Liver (tissue), 8 donors: ENCODE measurements at regions not wholly inside any gene's neighbourhood (a gene's known extent, or its start where the extent isn't known, plus 50 kb on each side); places are given as distances from the start of the nearest gene placed in this dataset.

Experiments
- DNase-seq: peaks from one replicate; pipeline ENCODE4 v3.0.0-alpha.2; 2017; ENCODE audit warnings: low spot score
- H3K27ac ChIP-seq, 2 donors: one replicate each; pipeline ENCODE4 v1.7.0; 2013; ENCODE audit warnings: inconsistent platforms in 2 of 2, low read length in 2 of 2, control low read depth in 1 of 2, low read depth in 1 of 2, mild to moderate bottlenecking in 1 of 2
- H3K27me3 ChIP-seq, 4 donors: one replicate each; pipeline versions ENCODE4 v1.6.1 to v1.7.0; 2013; ENCODE audit warnings: low read length in 3 of 4, inconsistent platforms in 1 of 4, mild to moderate bottlenecking in 1 of 4, moderate library complexity in 1 of 4; ENCODE audit not compliant: control insufficient read depth in 4 of 4, insufficient read depth in 4 of 4
- H3K36me3 ChIP-seq, 4 donors: one replicate each; pipeline versions ENCODE4 v1.6.1 to v1.7.0; 2013; ENCODE audit warnings: low read length in 3 of 4, mild to moderate bottlenecking in 3 of 4, low read depth in 1 of 4, moderate library complexity in 1 of 4; ENCODE audit not compliant: control insufficient read depth in 4 of 4, insufficient read depth in 3 of 4
- H3K4me1 ChIP-seq, 4 donors: one replicate each; pipeline versions ENCODE4 v1.6.1 to v1.7.0; 2013; ENCODE audit warnings: low read length in 3 of 4, mild to moderate bottlenecking in 3 of 4, moderate library complexity in 1 of 4; ENCODE audit not compliant: control insufficient read depth in 4 of 4, insufficient read depth in 4 of 4
- H3K4me3 ChIP-seq, 3 donors: one replicate each; pipeline versions ENCODE4 v1.6.1 to v1.7.0; 2013; ENCODE audit warnings: low read length in 3 of 3, control low read depth in 1 of 3, low read depth in 1 of 3, mild to moderate bottlenecking in 1 of 3
- H3K9ac ChIP-seq, 2 donors: one replicate each; pipeline ENCODE4 v1.7.0; 2013; ENCODE audit warnings: low read length in 2 of 2, mild to moderate bottlenecking in 2 of 2, moderate library complexity in 2 of 2, control low read depth in 1 of 2, low read depth in 1 of 2
- H3K9me3 ChIP-seq, 4 donors: one replicate each; pipeline versions ENCODE4 v1.6.1 to v1.7.0; 2013; ENCODE audit warnings: low read length in 3 of 4; ENCODE audit not compliant: control insufficient read depth in 4 of 4
- EGR1 ChIP-seq, 2 donors: IDR thresholded peaks; 2 replicates each; pipeline ENCODE4 v1.6.1; 2016 to 2018; ENCODE audit warnings: antibody characterized with exemption in 2 of 2, low read depth in 2 of 2
- FOXA1 ChIP-seq: IDR thresholded peaks from 2 replicates; pipeline ENCODE4 v1.6.1; 2016; ENCODE audit warnings: antibody characterized with exemption
- FOXA2 ChIP-seq: IDR thresholded peaks from 2 replicates; pipeline ENCODE4 v1.6.1; 2016; ENCODE audit warnings: antibody characterized with exemption
- GABPA ChIP-seq, 2 donors: IDR thresholded peaks in 1 of 2; conservative IDR thresholded peaks in 1 of 2; 2 replicates each; pipeline ENCODE4 v1.6.1; 2016; ENCODE audit warnings: antibody characterized with exemption in 2 of 2, mild to moderate bottlenecking in 1 of 2, moderate library complexity in 1 of 2
- HNF4A ChIP-seq, 2 donors: conservative IDR thresholded peaks; 2 replicates each; pipeline ENCODE4 v1.6.1; 2016; ENCODE audit warnings: antibody characterized with exemption in 2 of 2, mild to moderate bottlenecking in 2 of 2
- HNF4G ChIP-seq: IDR thresholded peaks from 2 replicates; pipeline ENCODE4 v1.6.1; 2016; ENCODE audit warnings: antibody characterized with exemption
- JUND ChIP-seq, 2 donors: IDR thresholded peaks; 2 replicates each; pipeline ENCODE4 v1.6.1; 2016; ENCODE audit warnings: antibody characterized with exemption in 2 of 2
- NR2F2 ChIP-seq: IDR thresholded peaks from 2 replicates; pipeline ENCODE4 v1.6.1; 2016; ENCODE audit warnings: antibody characterized with exemption
- RAD21 ChIP-seq, 2 donors: IDR thresholded peaks; 2 replicates each; pipeline ENCODE4 v1.6.1; 2016; ENCODE audit warnings: antibody characterized with exemption in 2 of 2, mild to moderate bottlenecking in 2 of 2
- RXRA ChIP-seq, 2 donors: IDR thresholded peaks; 2 replicates each; pipeline ENCODE4 v1.6.1; 2017 to 2018; ENCODE audit warnings: antibody characterized with exemption in 2 of 2, mild to moderate bottlenecking in 1 of 2
- SP1 ChIP-seq: IDR thresholded peaks from 2 replicates; pipeline ENCODE4 v1.6.1; 2018; ENCODE audit warnings: antibody characterized with exemption, mild to moderate bottlenecking
- TAF1 ChIP-seq: conservative IDR thresholded peaks from 2 replicates; pipeline ENCODE4 v1.6.1; 2016; ENCODE audit warnings: antibody characterized with exemption, mild to moderate bottlenecking
- YY1 ChIP-seq: IDR thresholded peaks from 2 replicates; pipeline ENCODE4 v1.6.1; 2016; ENCODE audit warnings: antibody characterized with exemption, mild to moderate bottlenecking
- WGBS: extraction: QIAGEN DNeasy Blood & Tissue Kit; methylation state at CpG from one replicate; pipeline ENCODE4 v1.1.7; 2013; 5-methylcytosine and 5-hydroxymethylcytosine counted together
- TF ChIP-seq, protein P1 (sequence below): IDR thresholded peaks from 2 replicates; pipeline ENCODE4 v1.6.1; 2016; ENCODE audit warnings: antibody characterized with exemption, mild to moderate bottlenecking
- TF ChIP-seq, protein P2 (sequence below): IDR thresholded peaks from 2 replicates; pipeline ENCODE4 v1.6.1; 2016; ENCODE audit warnings: antibody characterized with exemption
- TF ChIP-seq, protein P3 (sequence below): IDR thresholded peaks from 2 replicates; pipeline ENCODE4 v1.6.1; 2016; ENCODE audit warnings: antibody characterized with exemption
- TF ChIP-seq, protein P4 (sequence below): IDR thresholded peaks from 2 replicates; pipeline ENCODE4 v1.6.1; 2016; ENCODE audit warnings: antibody characterized with exemption
- TF ChIP-seq, protein P5 (sequence below): fragments of 150-350 bp; IDR thresholded peaks from 2 replicates; pipeline ENCODE4 v1.5.1; 2017; ENCODE audit warnings: improper control_type of control experiment, low read depth, low read length; ENCODE audit not compliant: missing input control
- donor health status: healthy.
- donor health status: healthy.
- donor health status: healthy.
- donor health status: healthy.
- donor health status: healthy.

DNA sequence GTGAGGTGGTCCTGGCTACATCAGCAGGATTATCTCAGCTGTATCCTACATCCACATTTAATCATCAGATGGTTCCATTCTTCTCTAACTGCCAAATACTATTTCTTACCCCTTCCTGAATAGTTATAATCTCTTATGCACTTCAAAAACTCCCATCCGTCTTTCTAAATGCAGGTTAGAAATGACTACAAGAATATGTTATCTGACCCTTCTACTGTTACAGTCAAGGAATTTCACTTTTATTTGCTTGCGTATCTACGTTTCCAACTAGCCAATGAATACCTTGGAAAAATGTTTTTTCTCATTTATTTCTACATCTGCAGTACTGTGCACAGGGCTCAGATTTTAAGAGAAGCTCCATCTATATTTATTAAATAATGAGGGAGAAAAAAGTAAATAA is 709.9 kb downstream of the KCNT2 start:
- Histone ChIP-seq H3K9ac (no peak overlapping the region), H3K36me3 (no peaks in the 10 kb centered on the region), H3K27ac (no peak overlapping the region), H3K4me1 (no peaks in the 10 kb centered on the region), H3K4me3 (no peak overlapping the region), H3K9me3 (no peaks in the 10 kb centered on the region), H3K27me3 (peaks cover 0 to 3% (median 0%) of the 10 kb centered on the region in 4 donors)
- no peak for DNase-seq
- WGBS, result 63% methylated on average over 3 of the region's 3 CpGs
- TF ChIP-seq, protein P1, sequence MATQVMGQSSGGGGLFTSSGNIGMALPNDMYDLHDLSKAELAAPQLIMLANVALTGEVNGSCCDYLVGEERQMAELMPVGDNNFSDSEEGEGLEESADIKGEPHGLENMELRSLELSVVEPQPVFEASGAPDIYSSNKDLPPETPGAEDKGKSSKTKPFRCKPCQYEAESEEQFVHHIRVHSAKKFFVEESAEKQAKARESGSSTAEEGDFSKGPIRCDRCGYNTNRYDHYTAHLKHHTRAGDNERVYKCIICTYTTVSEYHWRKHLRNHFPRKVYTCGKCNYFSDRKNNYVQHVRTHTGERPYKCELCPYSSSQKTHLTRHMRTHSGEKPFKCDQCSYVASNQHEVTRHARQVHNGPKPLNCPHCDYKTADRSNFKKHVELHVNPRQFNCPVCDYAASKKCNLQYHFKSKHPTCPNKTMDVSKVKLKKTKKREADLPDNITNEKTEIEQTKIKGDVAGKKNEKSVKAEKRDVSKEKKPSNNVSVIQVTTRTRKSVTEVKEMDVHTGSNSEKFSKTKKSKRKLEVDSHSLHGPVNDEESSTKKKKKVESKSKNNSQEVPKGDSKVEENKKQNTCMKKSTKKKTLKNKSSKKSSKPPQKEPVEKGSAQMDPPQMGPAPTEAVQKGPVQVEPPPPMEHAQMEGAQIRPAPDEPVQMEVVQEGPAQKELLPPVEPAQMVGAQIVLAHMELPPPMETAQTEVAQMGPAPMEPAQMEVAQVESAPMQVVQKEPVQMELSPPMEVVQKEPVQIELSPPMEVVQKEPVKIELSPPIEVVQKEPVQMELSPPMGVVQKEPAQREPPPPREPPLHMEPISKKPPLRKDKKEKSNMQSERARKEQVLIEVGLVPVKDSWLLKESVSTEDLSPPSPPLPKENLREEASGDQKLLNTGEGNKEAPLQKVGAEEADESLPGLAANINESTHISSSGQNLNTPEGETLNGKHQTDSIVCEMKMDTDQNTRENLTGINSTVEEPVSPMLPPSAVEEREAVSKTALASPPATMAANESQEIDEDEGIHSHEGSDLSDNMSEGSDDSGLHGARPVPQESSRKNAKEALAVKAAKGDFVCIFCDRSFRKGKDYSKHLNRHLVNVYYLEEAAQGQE, result no peak
- TF ChIP-seq HNF4A (conservative IDR thresholded peaks at IDR 0.05), result no peak
- no peak for TF ChIP-seq JUND (IDR thresholded peaks at IDR 0.05)
- TF ChIP-seq GABPA (IDR thresholded peaks at IDR 0.05 in 1 of 2, conservative IDR thresholded peaks at IDR 0.05 in 1 of 2), result no peak
- TF ChIP-seq, protein P2, sequence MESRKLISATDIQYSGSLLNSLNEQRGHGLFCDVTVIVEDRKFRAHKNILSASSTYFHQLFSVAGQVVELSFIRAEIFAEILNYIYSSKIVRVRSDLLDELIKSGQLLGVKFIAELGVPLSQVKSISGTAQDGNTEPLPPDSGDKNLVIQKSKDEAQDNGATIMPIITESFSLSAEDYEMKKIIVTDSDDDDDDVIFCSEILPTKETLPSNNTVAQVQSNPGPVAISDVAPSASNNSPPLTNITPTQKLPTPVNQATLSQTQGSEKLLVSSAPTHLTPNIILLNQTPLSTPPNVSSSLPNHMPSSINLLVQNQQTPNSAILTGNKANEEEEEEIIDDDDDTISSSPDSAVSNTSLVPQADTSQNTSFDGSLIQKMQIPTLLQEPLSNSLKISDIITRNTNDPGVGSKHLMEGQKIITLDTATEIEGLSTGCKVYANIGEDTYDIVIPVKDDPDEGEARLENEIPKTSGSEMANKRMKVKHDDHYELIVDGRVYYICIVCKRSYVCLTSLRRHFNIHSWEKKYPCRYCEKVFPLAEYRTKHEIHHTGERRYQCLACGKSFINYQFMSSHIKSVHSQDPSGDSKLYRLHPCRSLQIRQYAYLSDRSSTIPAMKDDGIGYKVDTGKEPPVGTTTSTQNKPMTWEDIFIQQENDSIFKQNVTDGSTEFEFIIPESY, result no peak
- TF ChIP-seq RAD21 (IDR thresholded peaks at IDR 0.05), result no peak
- TF ChIP-seq, protein P3, sequence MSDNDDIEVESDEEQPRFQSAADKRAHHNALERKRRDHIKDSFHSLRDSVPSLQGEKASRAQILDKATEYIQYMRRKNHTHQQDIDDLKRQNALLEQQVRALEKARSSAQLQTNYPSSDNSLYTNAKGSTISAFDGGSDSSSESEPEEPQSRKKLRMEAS, result no peak
- no peak for TF ChIP-seq FOXA2
- TF ChIP-seq HNF4G, result no peak
- no peak for TF ChIP-seq FOXA1
- TF ChIP-seq RXRA (IDR thresholded peaks at IDR 0.05), result no peak
- TF ChIP-seq, protein P4, sequence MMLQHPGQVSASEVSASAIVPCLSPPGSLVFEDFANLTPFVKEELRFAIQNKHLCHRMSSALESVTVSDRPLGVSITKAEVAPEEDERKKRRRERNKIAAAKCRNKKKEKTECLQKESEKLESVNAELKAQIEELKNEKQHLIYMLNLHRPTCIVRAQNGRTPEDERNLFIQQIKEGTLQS, result no peak
- TF ChIP-seq EGR1 (IDR thresholded peaks at IDR 0.05; ENCODE audit: low read depth in 2 of 2), result no peak
- no peak for TF ChIP-seq SP1
- TF ChIP-seq, protein P5, sequence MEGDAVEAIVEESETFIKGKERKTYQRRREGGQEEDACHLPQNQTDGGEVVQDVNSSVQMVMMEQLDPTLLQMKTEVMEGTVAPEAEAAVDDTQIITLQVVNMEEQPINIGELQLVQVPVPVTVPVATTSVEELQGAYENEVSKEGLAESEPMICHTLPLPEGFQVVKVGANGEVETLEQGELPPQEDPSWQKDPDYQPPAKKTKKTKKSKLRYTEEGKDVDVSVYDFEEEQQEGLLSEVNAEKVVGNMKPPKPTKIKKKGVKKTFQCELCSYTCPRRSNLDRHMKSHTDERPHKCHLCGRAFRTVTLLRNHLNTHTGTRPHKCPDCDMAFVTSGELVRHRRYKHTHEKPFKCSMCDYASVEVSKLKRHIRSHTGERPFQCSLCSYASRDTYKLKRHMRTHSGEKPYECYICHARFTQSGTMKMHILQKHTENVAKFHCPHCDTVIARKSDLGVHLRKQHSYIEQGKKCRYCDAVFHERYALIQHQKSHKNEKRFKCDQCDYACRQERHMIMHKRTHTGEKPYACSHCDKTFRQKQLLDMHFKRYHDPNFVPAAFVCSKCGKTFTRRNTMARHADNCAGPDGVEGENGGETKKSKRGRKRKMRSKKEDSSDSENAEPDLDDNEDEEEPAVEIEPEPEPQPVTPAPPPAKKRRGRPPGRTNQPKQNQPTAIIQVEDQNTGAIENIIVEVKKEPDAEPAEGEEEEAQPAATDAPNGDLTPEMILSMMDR, result no peak
- no peak for TF ChIP-seq YY1
- no peak for TF ChIP-seq TAF1
- TF ChIP-seq NR2F2, result no peak
